H1 (cell line): ENCODE measurements at regions not wholly inside any gene's neighbourhood (a gene's known extent, or its start where the extent isn't known, plus 50 kb on each side); places are given as distances from the start of the nearest gene placed in this dataset.

ENCODE experiments used
- CTCF ChIA-PET: fragments of 300-600 bp; sonication (Branson Sonifier 250); formaldehyde crosslinking; loops from one replicate; lab custom pipeline; 2021; ENCODE audit not compliant: partially characterized antibody; lab: Charles Lee
- POLR2A ChIA-PET: fragments of 300-600 bp; sonication (Branson Sonifier 250); formaldehyde crosslinking; loops from one replicate; lab custom pipeline; 2021; ENCODE audit warnings: inconsistent platforms; ENCODE audit not compliant: partially characterized antibody; lab: Charles Lee
- DNase-seq, 2 experiments: peaks; one replicate each; pipeline versions ENCODE4 v3.0.0 to v3.0.0-alpha.2; 2010 to 2022; ENCODE audit warnings: low spot score in 2 of 2, low read depth in 1 of 2, mixed read lengths in 1 of 2
- FAIRE-seq: peaks from 2 replicates; lab custom pipeline; 2011; peaks lifted over from hg19 to GRCh38; lab: Jason Lieb, UNC
- H2AFZ ChIP-seq: 2 replicates; pipeline ENCODE4 v1.8.1; 2012; ENCODE audit warnings: low read length, inconsistent platforms
- H2AK5ac ChIP-seq: 2 replicates; pipeline ENCODE4 v1.6.1; 2013; ENCODE audit warnings: low read depth, low read length
- H2BK120ac ChIP-seq: replicated peaks from 2 replicates; pipeline ENCODE3; 2013; ENCODE audit warnings: low read depth, low read length, inconsistent platforms
- H2BK12ac ChIP-seq: 2 replicates; pipeline ENCODE4 v1.6.1; 2013; ENCODE audit warnings: low read depth, low read length
- H2BK15ac ChIP-seq: 2 replicates; pipeline ENCODE4 v1.6.1; 2013; ENCODE audit warnings: low read length
- H2BK20ac ChIP-seq: 2 replicates; pipeline ENCODE4 v1.6.1; 2013; ENCODE audit warnings: low read length
- H2BK5ac ChIP-seq: 2 replicates; pipeline ENCODE4 v1.6.1; 2013; ENCODE audit warnings: low read depth, low read length
- H3K14ac ChIP-seq: 2 replicates; pipeline ENCODE4 v1.6.1; 2013; ENCODE audit warnings: inconsistent platforms; ENCODE audit not compliant: insufficient read length
- H3K18ac ChIP-seq: 2 replicates; pipeline ENCODE4 v1.6.1; 2013; ENCODE audit warnings: low read length; ENCODE audit errors: extremely low read depth
- H3K23ac ChIP-seq: 2 replicates; pipeline ENCODE4 v1.6.1; 2013; ENCODE audit warnings: inconsistent platforms; ENCODE audit not compliant: insufficient read length
- H3K23me2 ChIP-seq: 2 replicates; pipeline ENCODE4 v1.6.1; 2013; ENCODE audit warnings: low read depth, low read length
- H3K27ac ChIP-seq: 2 replicates; pipeline ENCODE4 v1.6.1; 2011; ENCODE audit warnings: low read depth, low read length, inconsistent platforms
- H3K27me3 ChIP-seq, 4 experiments: replicated peaks in 1 of 4; 1 replicate in 1 of 4; 2 replicates in 3 of 4; pipeline versions ENCODE4 v1.6.1 to v1.8.1; 2011 to 2013; ENCODE audit warnings: low read length in 3 of 4, mild to moderate bottlenecking in 3 of 4, inconsistent platforms in 2 of 4, mixed read lengths in 2 of 4, moderate library complexity in 1 of 4; ENCODE audit not compliant: control insufficient read depth in 3 of 4, insufficient read depth in 3 of 4; ENCODE audit errors: extremely low read depth in 1 of 4
- H3K36me3 ChIP-seq, 4 experiments: 2 replicates each; pipeline versions ENCODE4 v1.6.1 to v1.8.1; 2011 to 2013; ENCODE audit warnings: mild to moderate bottlenecking in 4 of 4, low read length in 3 of 4, moderate library complexity in 2 of 4, control low read depth in 1 of 4, inconsistent platforms in 1 of 4; ENCODE audit not compliant: insufficient read depth in 4 of 4, control insufficient read depth in 2 of 4
- H3K4ac ChIP-seq: replicated peaks from 2 replicates; pipeline ENCODE3; 2013; ENCODE audit warnings: low read length, low read depth, mixed read lengths, inconsistent platforms; ENCODE audit not compliant: insufficient read length
- H3K4me1 ChIP-seq, 4 experiments: replicated peaks in 1 of 4; 1 replicate in 1 of 4; 2 replicates in 3 of 4; pipeline versions ENCODE4 v1.6.1 to v1.8.1; 2011 to 2013; ENCODE audit warnings: low read length in 3 of 4, inconsistent platforms in 2 of 4, mixed read lengths in 1 of 4; ENCODE audit not compliant: insufficient read depth in 4 of 4, control insufficient read depth in 3 of 4
- H3K4me2 ChIP-seq, 2 experiments: 2 replicates each; pipeline versions ENCODE4 v1.6.1 to v1.8.1; 2011 to 2013; ENCODE audit warnings: low read depth in 2 of 2, low read length in 2 of 2, control low read depth in 1 of 2, inconsistent platforms in 1 of 2, mild to moderate bottlenecking in 1 of 2; ENCODE audit not compliant: insufficient read depth in 1 of 2
- H3K4me3 ChIP-seq, 4 experiments: fragments of 200-600, 300-600 bp in 1 of 4; sonication (generic), shearing (Covaris generic), sonication (Bioruptor Twin) in 1 of 4; 2 replicates each; pipeline versions ENCODE4 v1.5.1 to v1.8.1; 2011 to 2016; ENCODE audit warnings: low read length in 4 of 4, low read depth in 3 of 4, control low read depth in 2 of 4, inconsistent platforms in 2 of 4, mild to moderate bottlenecking in 2 of 4, mixed read lengths in 1 of 4, moderate library complexity in 1 of 4; ENCODE audit not compliant: insufficient read depth in 2 of 4; ENCODE audit errors: extremely low read depth in 1 of 4
- H3K56ac ChIP-seq: replicated peaks from 2 replicates; pipeline ENCODE3; 2013; ENCODE audit warnings: low read depth, mild to moderate bottlenecking, mixed read lengths, low read length, inconsistent platforms; ENCODE audit not compliant: insufficient read length
- H3K79me1 ChIP-seq: 2 replicates; pipeline ENCODE4 v1.6.1; 2013; ENCODE audit warnings: low read depth, low read length, control low read depth
- H3K79me2 ChIP-seq, 2 experiments: 2 replicates each; pipeline versions ENCODE4 v1.6.1 to v1.8.1; 2012 to 2013; ENCODE audit warnings: low read length in 2 of 2, mild to moderate bottlenecking in 2 of 2, inconsistent platforms in 1 of 2; ENCODE audit not compliant: insufficient read depth in 2 of 2, control insufficient read depth in 1 of 2
- H3K9ac ChIP-seq, 4 experiments: replicated peaks in 1 of 4; 1 replicate in 1 of 4; 2 replicates in 3 of 4; pipeline versions ENCODE4 v1.6.1 to v1.8.1; 2011 to 2013; ENCODE audit warnings: low read depth in 3 of 4, low read length in 3 of 4, control low read depth in 2 of 4, mild to moderate bottlenecking in 2 of 4, moderate library complexity in 2 of 4, inconsistent platforms in 1 of 4; ENCODE audit errors: extremely low read depth in 1 of 4
- H3K9me3 ChIP-seq, 2 experiments: 2 replicates each; pipeline versions ENCODE4 v1.6.1 to v1.8.1; 2012 to 2013; ENCODE audit warnings: mild to moderate bottlenecking in 2 of 2, moderate library complexity in 2 of 2, control low read depth in 1 of 2, inconsistent platforms in 1 of 2, low read depth in 1 of 2, low read length in 1 of 2, mixed read lengths in 1 of 2; ENCODE audit not compliant: insufficient read depth in 2 of 2
- H4K20me1 ChIP-seq, 2 experiments: replicated peaks in 1 of 2; 2 replicates each; pipeline versions ENCODE3 to v1.8.1; 2011 to 2013; ENCODE audit warnings: inconsistent platforms in 2 of 2, low read length in 2 of 2, mild to moderate bottlenecking in 1 of 2; ENCODE audit not compliant: insufficient read depth in 2 of 2, control insufficient read depth in 1 of 2
- H4K5ac ChIP-seq: 2 replicates; pipeline ENCODE4 v1.6.1; 2013; ENCODE audit warnings: low read length, low read depth, mixed read lengths, inconsistent platforms; ENCODE audit not compliant: insufficient read length
- H4K8ac ChIP-seq: 2 replicates; pipeline ENCODE4 v1.8.0; 2013; ENCODE audit warnings: mild to moderate bottlenecking, moderate library complexity, low read length, inconsistent platforms; ENCODE audit not compliant: insufficient read depth; ENCODE audit errors: extremely low read depth
- H4K91ac ChIP-seq: replicated peaks from 2 replicates; pipeline ENCODE3; 2013; ENCODE audit warnings: low read length, mixed read lengths, inconsistent platforms; ENCODE audit not compliant: insufficient read length
- EP300 ChIP-seq, 2 experiments: IDR thresholded peaks; 1 replicate in 1 of 2; 2 replicates in 1 of 2; pipeline ENCODE4 v1.6.1; 2011 to 2012; ENCODE audit warnings: low read depth in 2 of 2, low read length in 2 of 2, mild to moderate bottlenecking in 2 of 2, borderline replicate concordance in 1 of 2, inconsistent platforms in 1 of 2, moderate library complexity in 1 of 2
- EZH2 ChIP-seq: fragments of 200-600 bp; sonication (generic); IDR thresholded peaks from 2 replicates; pipeline ENCODE4 v1.7.1; 2012; ENCODE audit warnings: low read depth, mild to moderate bottlenecking, moderate library complexity, low read length, inconsistent platforms; ENCODE audit not compliant: severe bottlenecking
- FOSL1 ChIP-seq: IDR thresholded peaks from 2 replicates; pipeline ENCODE4 v1.6.1; 2011; ENCODE audit warnings: mild to moderate bottlenecking, low read depth, low read length, moderate library complexity; ENCODE audit not compliant: insufficient read depth
- NRF1 ChIP-seq: IDR thresholded peaks from 2 replicates; pipeline ENCODE4 v1.6.1; 2011; ENCODE audit warnings: mild to moderate bottlenecking, low read depth, low read length, improper control_type of control experiment
- WGBS, 2 experiments: shearing (Covaris generic) in 1 of 2; methylation state at CpG; one replicate each; pipeline versions ENCODE4 v1.1.6 to v1.1.7; 2013 to 2015; ENCODE audit warnings: low lambda C conversion rate in 2 of 2, mixed read lengths in 2 of 2, inconsistent platforms in 1 of 2, low coverage in 1 of 2, missing lambda C conversion rate in 1 of 2; ENCODE audit not compliant: insufficient replicate concordance in 2 of 2, insufficient coverage in 1 of 2, insufficient read length in 1 of 2; ENCODE audit errors: extremely low coverage in 1 of 2, missing lambda C conversion rate in 1 of 2; 5-methylcytosine and 5-hydroxymethylcytosine counted together

DNA sequence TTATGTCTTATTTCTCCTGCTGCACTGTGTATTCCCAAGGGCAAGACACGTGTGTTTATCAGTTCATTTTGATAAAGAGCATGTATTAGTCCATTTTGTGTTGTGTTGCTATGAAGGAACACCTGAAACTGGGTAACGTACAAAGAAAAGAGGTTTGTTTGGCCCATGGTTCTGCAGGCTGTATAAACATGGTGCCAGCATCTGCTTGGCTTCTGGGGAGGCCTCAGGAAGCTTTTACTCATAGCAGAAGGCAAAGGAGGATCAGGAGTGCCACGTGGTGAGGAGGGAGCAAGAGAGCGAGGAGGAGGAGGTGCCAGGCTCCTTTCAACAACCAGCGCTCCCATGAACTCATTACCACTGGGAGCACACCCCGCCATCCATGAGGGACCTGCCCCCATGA lies 214.0 kb downstream of the UQCRFS1 start:
- H3K27me3 ChIP-seq: 0 out of 7 replicates have a peak, but pooled peaks cover 0 to 2% (median 0%) of the 10 kb centered on the region in 4 experiments
- H2BK120ac ChIP-seq: no peak overlapping the region
- no peak overlapping the region for H4K8ac ChIP-seq
- H2BK20ac ChIP-seq: no peak overlapping the region
- no peak overlapping the region for H3K23ac ChIP-seq
- DNase-seq: no peak
- H3K56ac ChIP-seq: no peak overlapping the region
- H3K4me1 ChIP-seq: peaks cover 0 to 11% (median 5%) of the 10 kb centered on the region in 4 experiments; a peak in 5 of 7 replicates
- peaks cover 12 to 15% of the 10 kb centered on the region in 2 experiments for H3K9me3 ChIP-seq
- FAIRE-seq: no peak
- no peak overlapping the region for H3K4me3 ChIP-seq
- H3K27ac ChIP-seq: no peak overlapping the region
- H4K20me1 ChIP-seq: no peaks in the 10 kb centered on the region
- H3K18ac ChIP-seq: no peak overlapping the region
- TF ChIP-seq EP300 (IDR thresholded peaks at IDR 0.05; ENCODE audit: borderline replicate concordance in 1 of 2, low read depth in 2 of 2, low read length in 2 of 2): no peak
- no peak for TF ChIP-seq NRF1
- no peak for TF ChIP-seq FOSL1
- TF ChIP-seq EZH2: no peak
- no peak overlapping the region for H4K91ac ChIP-seq
- H2BK12ac ChIP-seq: no peak overlapping the region
- no peaks in the 10 kb centered on the region for H3K36me3 ChIP-seq
- ChIA-PET POLR2A (no interaction called here), CTCF (interaction anchor here (1.6 to 1.8 kb wide), 2 partner anchors 8 to 21 kb away, joined by 5 to 7 read pairs; no protein-coding TSS in a partner anchor)
- no peak overlapping the region for H2AK5ac ChIP-seq
- H3K4ac ChIP-seq: no peak overlapping the region
- no peak overlapping the region for H2BK5ac ChIP-seq
- no peak overlapping the region for H2BK15ac ChIP-seq
- H4K5ac ChIP-seq: no peak overlapping the region
- no peak overlapping the region for H2AFZ ChIP-seq
- 91% methylated on average over 6 of the region's 6 CpGs; no CpG with 5 or more reads in 1 of the 2 experiments for WGBS, 2 experiments
- no peaks in the 10 kb centered on the region for H3K23me2 ChIP-seq
- no peaks in the 10 kb centered on the region for H3K79me2 ChIP-seq
- H3K9ac ChIP-seq: no peak overlapping the region
- H3K4me2 ChIP-seq: no peak overlapping the region
- H3K14ac ChIP-seq: no peak overlapping the region
- no peaks in the 10 kb centered on the region for H3K79me1 ChIP-seq
